HUES64 (cell line): ENCODE measurements at regions not wholly inside any gene's neighbourhood (a gene's known extent, or its start where the extent isn't known, plus 50 kb on each side); places are given as distances from the start of the nearest gene placed in this dataset.

Experiments used
- H3K27ac ChIP-seq: 2 replicates; pipeline ENCODE4 v1.7.0; 2013; ENCODE audit warnings: low read depth, low read length, inconsistent platforms
- H3K27me3 ChIP-seq: 2 replicates; pipeline ENCODE4 v1.6.1; 2013; ENCODE audit warnings: mild to moderate bottlenecking, low read length; ENCODE audit not compliant: insufficient read depth
- H3K36me3 ChIP-seq: 2 replicates; pipeline ENCODE4 v1.6.1; 2013; ENCODE audit warnings: mild to moderate bottlenecking, low read length; ENCODE audit not compliant: insufficient read depth
- H3K4me1 ChIP-seq: 2 replicates; pipeline ENCODE4 v1.6.1; 2013; ENCODE audit warnings: mild to moderate bottlenecking, low read length, moderate library complexity; ENCODE audit not compliant: insufficient read depth
- H3K4me3 ChIP-seq: 2 replicates; pipeline ENCODE4 v1.5.1; 2013; ENCODE audit warnings: mild to moderate bottlenecking, low read length, moderate library complexity
- H3K9ac ChIP-seq: 2 replicates; pipeline ENCODE4 v1.6.1; 2013; ENCODE audit warnings: mild to moderate bottlenecking, low read depth, low read length
- H3K9me3 ChIP-seq: 2 replicates; pipeline ENCODE4 v1.6.1; 2013; ENCODE audit warnings: low read depth, low read length; ENCODE audit not compliant: insufficient read depth
- WGBS: fragments of 150-250, 120-280 bp; methylation state at CpG from one replicate; pipeline ENCODE4 v1.1.7; 2013; ENCODE audit warnings: missing lambda C conversion rate; 5-methylcytosine and 5-hydroxymethylcytosine counted together

- peaks cover 28% of the 10 kb centered on the region for H3K4me1 ChIP-seq
- no peaks in the 10 kb centered on the region for H3K9me3 ChIP-seq
- H3K9ac ChIP-seq, result no peak overlapping the region
- H3K4me3 ChIP-seq, result peak overlapping the region; percentile 17; the same call in 1 of the 2 replicates
- H3K27me3 ChIP-seq, result no peaks in the 10 kb centered on the region
- no peaks in the 10 kb centered on the region for H3K36me3 ChIP-seq
- H3K27ac ChIP-seq, result no peak overlapping the region
- WGBS, result 38% methylated on average over 10 of the region's 11 CpGs
These were observed 221.5 kb upstream of the HMGA2 start for GRCh38 chr12:65602610-65603295.

DNA sequence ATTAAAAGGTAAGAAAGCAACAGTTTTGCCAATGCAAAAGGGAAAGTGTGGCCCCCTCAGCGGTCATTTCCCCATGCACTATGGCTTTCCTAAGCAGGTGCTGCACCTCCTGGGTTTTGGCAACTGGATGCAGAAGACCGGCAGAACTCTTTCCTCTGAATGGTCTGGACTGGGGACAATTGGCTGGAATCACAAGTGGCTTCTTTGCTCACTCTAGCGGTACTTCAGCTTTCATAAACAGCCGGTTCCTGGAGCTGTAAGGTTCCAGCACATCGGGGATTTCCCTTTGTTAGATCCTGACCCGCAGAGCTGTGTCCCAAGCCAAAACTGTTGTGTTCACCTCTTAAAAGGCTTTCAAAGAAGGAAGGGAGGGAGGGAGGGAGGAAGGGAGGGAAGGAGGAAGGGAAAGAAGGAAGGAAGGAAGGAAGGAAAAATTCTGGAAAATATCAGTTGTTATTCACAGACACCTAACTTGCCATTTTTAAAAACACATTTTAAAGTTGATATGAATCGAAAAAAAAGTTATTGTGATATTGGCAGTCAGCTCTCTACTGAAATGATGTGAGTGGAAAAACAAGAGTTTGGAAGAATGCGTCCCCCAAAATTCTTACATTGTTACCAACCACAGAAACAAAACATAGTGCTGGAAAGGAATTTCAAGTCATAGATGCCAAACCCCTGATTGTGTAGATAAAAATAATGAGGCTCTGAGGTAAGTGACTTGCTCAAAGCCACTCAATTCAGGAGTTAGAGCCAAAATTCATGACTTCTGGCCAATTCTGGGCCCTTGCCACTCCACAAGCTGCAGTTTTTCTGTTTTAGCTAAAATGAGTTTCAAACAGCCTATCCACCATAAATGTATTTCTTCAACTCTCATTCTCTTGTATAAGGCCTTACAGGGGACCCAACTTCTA lies 220.6 kb upstream of the HMGA2 start:
- Histone ChIP-seq H3K4me1 (peaks cover 19% of the 10 kb centered on the region), H3K36me3 (no peaks in the 10 kb centered on the region), H3K27ac (no peak overlapping the region), H3K9me3 (no peaks in the 10 kb centered on the region), H3K4me3 (no peak overlapping the region), H3K27me3 (no peaks in the 10 kb centered on the region), H3K9ac (no peak overlapping the region)
- WGBS, result 43% methylated on average over 6 of the region's 8 CpGs

DNA sequence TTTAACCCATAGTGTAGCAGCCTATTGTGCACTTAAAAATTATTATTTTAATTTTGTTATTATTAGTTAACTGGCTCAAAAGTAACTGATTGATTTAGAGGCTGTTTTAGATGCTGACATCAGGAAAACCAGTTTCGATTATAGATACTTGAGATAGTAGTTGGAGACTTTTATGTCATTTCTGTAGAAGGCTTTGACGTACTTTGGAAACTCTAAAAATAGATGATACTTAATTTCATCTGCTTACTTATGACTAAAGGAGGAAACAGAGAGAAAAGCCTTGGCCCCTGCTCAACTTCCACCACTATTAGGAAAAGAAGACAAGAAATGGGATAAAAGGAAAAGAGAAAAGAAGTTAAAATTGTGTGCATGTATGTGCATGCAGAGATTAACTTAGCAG lies 219.3 kb upstream of the HMGA2 start:
- Histone ChIP-seq H3K27me3 (no peaks in the 10 kb centered on the region), H3K36me3 (no peaks in the 10 kb centered on the region), H3K9me3 (no peaks in the 10 kb centered on the region), H3K9ac (no peak overlapping the region), H3K4me1 (peaks cover 17% of the 10 kb centered on the region; the same call in 1 of the 2 replicates), H3K4me3 (no peak overlapping the region), H3K27ac (no peak overlapping the region)
- 94% methylated on average over 1 of the region's 2 CpGs for WGBS

DNA sequence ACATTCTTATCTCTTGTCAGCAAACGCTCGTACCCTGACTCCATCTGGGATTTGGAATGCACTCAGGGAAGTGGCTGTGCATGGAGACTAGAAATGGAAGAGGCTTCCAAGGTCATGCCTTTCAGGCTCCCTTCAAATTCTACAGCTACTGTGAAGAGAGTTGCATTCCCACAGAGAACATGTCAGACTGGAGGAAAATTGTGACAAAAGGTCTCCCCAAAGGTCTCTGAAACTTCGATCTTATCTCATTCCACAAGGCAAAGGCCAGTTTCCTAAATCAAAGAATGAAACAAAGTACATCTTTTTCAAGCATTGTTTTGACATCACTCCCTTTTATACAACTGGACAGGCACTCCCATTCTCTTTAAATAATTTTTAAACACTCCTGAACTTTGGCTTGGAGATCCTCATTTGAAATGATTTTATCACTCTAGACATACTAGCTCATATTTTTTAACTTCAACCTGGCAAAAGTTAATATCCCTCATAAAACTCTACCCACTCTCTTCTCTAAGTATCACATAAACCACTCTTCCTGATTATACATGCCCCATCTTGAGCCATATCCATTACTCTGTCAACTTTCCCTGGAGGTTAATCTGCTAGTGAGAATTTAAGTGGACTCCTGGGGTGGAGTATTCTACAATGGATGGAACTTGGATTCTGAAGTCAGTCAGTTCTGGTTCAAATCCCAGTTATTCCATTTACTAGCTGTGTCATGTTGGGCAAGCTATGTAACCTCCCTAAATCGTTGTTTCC lies 218.1 kb upstream of the HMGA2 start:
- Histone ChIP-seq H3K4me3 (no peak overlapping the region), H3K27me3 (no peaks in the 10 kb centered on the region), H3K36me3 (no peaks in the 10 kb centered on the region), H3K27ac (no peak overlapping the region), H3K9me3 (no peaks in the 10 kb centered on the region), H3K4me1 (peaks cover 17% of the 10 kb centered on the region; the same call in 1 of the 2 replicates), H3K9ac (no peak overlapping the region)
- WGBS, result 91% methylated on average over 3 of the region's 4 CpGs

DNA sequence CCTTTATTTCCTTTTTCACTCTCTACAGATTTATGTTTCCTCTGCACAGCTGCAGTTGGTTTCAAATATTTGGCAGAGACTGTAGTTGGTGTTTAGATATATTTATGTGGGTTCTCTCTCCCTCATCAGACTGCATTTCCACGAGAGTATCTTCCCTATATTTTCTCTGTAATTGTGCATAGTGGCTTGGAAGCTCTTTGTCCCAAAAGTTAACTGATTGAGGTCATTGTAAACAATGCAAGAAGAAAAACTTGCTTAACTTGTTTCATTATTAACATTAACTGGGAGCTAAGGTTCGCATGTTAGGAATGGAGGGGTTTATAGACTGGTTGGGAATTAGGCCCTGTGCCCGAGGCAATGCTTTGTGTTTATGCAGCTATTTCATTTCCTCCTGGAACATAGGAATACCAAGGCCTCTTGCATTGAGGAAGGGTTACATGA lies 216.9 kb upstream of the HMGA2 start:
- WGBS, result 94% methylated on average over 2 of the region's 3 CpGs
- no peaks in the 10 kb centered on the region for H3K9me3 ChIP-seq
- no peaks in the 10 kb centered on the region for H3K27me3 ChIP-seq
- H3K27ac ChIP-seq, result no peak overlapping the region
- no peak overlapping the region for H3K4me3 ChIP-seq
- peaks cover 17% of the 10 kb centered on the region; the same call in 1 of the 2 replicates for H3K4me1 ChIP-seq
- H3K9ac ChIP-seq, result no peak overlapping the region
- no peaks in the 10 kb centered on the region for H3K36me3 ChIP-seq

DNA sequence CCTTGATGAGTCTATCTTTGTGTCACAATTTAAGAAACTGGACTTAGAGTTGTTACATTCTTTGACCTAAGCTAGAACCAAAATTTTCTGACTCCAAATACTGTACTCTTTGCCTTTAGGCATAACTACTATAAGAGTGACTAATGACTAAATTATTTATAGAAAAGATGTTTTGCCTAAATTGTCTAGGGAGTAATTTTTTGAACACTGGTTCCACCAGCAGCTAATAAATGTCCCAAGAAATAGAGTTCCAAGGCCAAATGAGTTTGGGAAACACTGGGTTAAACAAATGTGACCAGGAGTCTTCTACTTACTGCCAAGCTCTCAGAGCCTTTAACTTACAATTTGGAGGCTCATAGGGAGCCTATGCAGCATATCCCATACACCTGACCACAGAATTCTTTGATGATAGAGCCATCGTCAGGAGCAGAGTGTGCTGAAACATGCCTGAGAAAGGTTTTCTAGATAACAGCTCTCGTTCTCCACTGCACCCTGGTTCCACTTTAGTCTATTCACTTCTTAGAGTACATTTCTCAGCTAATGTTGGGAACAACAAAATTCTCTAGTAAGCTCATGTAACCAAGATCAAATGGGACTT lies 215.9 kb upstream of the HMGA2 start:
- no peaks in the 10 kb centered on the region for H3K27me3 ChIP-seq
- no peak overlapping the region for H3K27ac ChIP-seq
- 98% methylated on average over 2 of the region's 2 CpGs for WGBS
- peaks cover 14% of the 10 kb centered on the region; the same call in 1 of the 2 replicates for H3K4me1 ChIP-seq
- H3K4me3 ChIP-seq, result no peak overlapping the region
- H3K9ac ChIP-seq, result no peak overlapping the region
- H3K36me3 ChIP-seq, result no peaks in the 10 kb centered on the region
- H3K9me3 ChIP-seq, result no peaks in the 10 kb centered on the region

DNA sequence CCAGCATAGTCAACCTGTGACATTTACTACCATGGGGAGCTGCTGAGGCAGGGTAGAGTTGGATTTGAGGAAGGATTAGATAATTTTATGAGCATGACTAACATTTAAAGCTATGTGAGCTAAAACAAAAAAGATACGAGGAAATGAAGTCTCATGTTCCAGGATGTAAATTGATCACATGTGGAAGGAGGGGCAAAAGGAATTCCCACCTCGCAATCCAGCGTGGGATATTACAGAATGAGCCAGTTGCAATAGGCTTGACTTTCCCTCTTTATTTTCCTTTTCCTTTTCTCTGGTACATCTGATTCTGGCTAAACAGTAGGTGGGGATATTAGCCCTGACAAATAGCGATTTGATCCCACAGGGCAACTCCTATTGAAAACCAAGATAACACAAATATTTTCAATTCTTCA lies 214.9 kb upstream of the HMGA2 start:
- Histone ChIP-seq H3K4me3 (no peak overlapping the region), H3K4me1 (peaks cover 7% of the 10 kb centered on the region; the same call in 1 of the 2 replicates), H3K36me3 (no peaks in the 10 kb centered on the region), H3K9ac (no peak overlapping the region), H3K27me3 (no peaks in the 10 kb centered on the region), H3K27ac (no peak overlapping the region), H3K9me3 (no peaks in the 10 kb centered on the region)
- WGBS, result 76% methylated on average over 4 of the region's 4 CpGs

GRCh38 chr12:65611396-65611795 lies 212.9 kb upstream of the HMGA2 start:
- no peak overlapping the region for H3K27ac ChIP-seq
- no peak overlapping the region for H3K4me3 ChIP-seq
- H3K9ac ChIP-seq, result no peak overlapping the region
- H3K27me3 ChIP-seq, result no peaks in the 10 kb centered on the region
- 96% methylated on average over 3 of the region's 3 CpGs for WGBS
- no peaks in the 10 kb centered on the region for H3K36me3 ChIP-seq
- H3K4me1 ChIP-seq, result peaks cover 7% of the 10 kb centered on the region; the same call in 1 of the 2 replicates
- no peaks in the 10 kb centered on the region for H3K9me3 ChIP-seq

- no peak overlapping the region for H3K27ac ChIP-seq
- 88% methylated on average over 7 of the region's 7 CpGs for WGBS
These were observed 211.8 kb upstream of the HMGA2 start for GRCh38 chr12:65612440-65612839.

DNA sequence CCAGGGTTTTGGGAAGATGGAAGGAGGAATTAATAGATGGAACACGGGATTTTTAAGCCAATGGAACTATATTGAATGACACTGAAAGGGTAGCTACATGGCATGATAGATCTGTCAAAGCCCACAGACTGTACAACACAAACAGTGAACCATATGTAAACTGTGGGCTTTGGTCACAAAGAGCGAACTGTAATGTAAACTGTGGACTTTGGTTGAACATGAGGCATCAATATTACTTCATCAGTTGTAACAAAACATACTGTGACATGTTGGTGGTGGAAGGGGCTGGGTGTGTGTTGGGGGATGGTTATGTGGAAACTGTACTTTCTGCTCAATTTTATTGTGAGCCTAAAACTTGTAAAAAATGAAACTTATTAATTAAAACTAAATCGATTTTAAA lies 210.6 kb upstream of the HMGA2 start:
- WGBS, result 94% methylated on average over 2 of the region's 3 CpGs
- Histone ChIP-seq H3K27me3 (no peaks in the 10 kb centered on the region), H3K27ac (no peak overlapping the region), H3K9me3 (no peaks in the 10 kb centered on the region), H3K4me1 (peaks cover 7% of the 10 kb centered on the region; the same call in 1 of the 2 replicates), H3K9ac (no peak overlapping the region), H3K4me3 (no peak overlapping the region), H3K36me3 (no peaks in the 10 kb centered on the region)

More at GRCh38 chr12:65612440-65612839, 211.8 kb upstream of the HMGA2 start:
- H3K9ac ChIP-seq, result no peak overlapping the region
- H3K36me3 ChIP-seq, result no peaks in the 10 kb centered on the region
- no peaks in the 10 kb centered on the region for H3K9me3 ChIP-seq
- no peaks in the 10 kb centered on the region for H3K27me3 ChIP-seq
- H3K4me3 ChIP-seq, result no peak overlapping the region
- peaks cover 7% of the 10 kb centered on the region; the same call in 1 of the 2 replicates for H3K4me1 ChIP-seq
